HEK293 (cell line): ENCODE measurements at regions not wholly inside any gene's neighbourhood (a gene's known extent, or its start where the extent isn't known, plus 50 kb on each side); places are given as distances from the start of the nearest gene placed in this dataset.

Experiments used
- ZNF521 ChIP-seq: fragments of 450-650 bp; formaldehyde crosslinking; IDR thresholded peaks from 2 replicates; pipeline ENCODE4 v1.5.1; 2017; ENCODE audit warnings: missing biosample characterization, mild to moderate bottlenecking, missing genetic modification characterization
- ZNF530 ChIP-seq: fragments of 450-650 bp; formaldehyde crosslinking; IDR thresholded peaks from 2 replicates; pipeline ENCODE4 v1.5.1; 2016; ENCODE audit warnings: low read depth, missing biosample characterization, missing genetic modification characterization
- TF ChIP-seq, protein P1 (sequence below): fragments of 450-650 bp; formaldehyde crosslinking; IDR thresholded peaks from 2 replicates; pipeline ENCODE4 v1.5.1; 2017; ENCODE audit warnings: missing biosample characterization, missing genetic modification characterization
- TF ChIP-seq, protein P2 (sequence below): fragments of 450-650 bp; formaldehyde crosslinking; IDR thresholded peaks from 2 replicates; pipeline ENCODE4 v1.5.1; 2016; ENCODE audit warnings: missing biosample characterization, missing genetic modification characterization

DNA sequence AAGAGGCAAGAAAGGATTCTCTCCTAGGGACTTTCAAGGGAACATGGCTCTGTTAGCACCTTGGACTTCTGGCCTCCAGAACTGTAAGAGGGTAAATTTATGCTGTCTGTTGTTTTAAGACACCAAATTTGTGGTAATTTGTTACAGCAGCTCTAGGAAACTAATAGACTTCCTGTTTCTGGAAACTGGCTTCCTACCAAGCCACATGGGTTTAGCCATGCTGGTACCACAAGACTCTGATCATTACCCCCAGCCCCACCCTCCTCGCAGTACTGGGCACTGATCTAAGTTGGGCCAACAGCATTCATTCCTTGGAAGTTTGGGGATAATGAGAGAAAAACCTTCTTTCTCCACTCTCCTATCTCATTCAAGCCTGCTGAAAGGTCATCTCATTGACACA lies 109.5 kb upstream of the SMLR1 start:
- TF ChIP-seq ZNF521 (tag by site-specific recombination) (no peak), ZNF530 (tag by site-specific recombination) (no peak)
- TF ChIP-seq, protein P1, sequence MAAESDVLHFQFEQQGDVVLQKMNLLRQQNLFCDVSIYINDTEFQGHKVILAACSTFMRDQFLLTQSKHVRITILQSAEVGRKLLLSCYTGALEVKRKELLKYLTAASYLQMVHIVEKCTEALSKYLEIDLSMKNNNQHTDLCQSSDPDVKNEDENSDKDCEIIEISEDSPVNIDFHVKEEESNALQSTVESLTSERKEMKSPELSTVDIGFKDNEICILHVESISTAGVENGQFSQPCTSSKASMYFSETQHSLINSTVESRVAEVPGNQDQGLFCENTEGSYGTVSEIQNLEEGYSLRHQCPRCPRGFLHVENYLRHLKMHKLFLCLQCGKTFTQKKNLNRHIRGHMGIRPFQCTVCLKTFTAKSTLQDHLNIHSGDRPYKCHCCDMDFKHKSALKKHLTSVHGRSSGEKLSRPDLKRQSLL, result no peak
- TF ChIP-seq, protein P2, sequence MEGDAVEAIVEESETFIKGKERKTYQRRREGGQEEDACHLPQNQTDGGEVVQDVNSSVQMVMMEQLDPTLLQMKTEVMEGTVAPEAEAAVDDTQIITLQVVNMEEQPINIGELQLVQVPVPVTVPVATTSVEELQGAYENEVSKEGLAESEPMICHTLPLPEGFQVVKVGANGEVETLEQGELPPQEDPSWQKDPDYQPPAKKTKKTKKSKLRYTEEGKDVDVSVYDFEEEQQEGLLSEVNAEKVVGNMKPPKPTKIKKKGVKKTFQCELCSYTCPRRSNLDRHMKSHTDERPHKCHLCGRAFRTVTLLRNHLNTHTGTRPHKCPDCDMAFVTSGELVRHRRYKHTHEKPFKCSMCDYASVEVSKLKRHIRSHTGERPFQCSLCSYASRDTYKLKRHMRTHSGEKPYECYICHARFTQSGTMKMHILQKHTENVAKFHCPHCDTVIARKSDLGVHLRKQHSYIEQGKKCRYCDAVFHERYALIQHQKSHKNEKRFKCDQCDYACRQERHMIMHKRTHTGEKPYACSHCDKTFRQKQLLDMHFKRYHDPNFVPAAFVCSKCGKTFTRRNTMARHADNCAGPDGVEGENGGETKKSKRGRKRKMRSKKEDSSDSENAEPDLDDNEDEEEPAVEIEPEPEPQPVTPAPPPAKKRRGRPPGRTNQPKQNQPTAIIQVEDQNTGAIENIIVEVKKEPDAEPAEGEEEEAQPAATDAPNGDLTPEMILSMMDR (tag by site-specific recombination), result no peak
